M059J (cell line): ENCODE measurements at regions not wholly inside any gene's neighbourhood (a gene's known extent, or its start where the extent isn't known, plus 50 kb on each side); places are given as distances from the start of the nearest gene placed in this dataset.
A peak's percentile ranks its signal among the peaks of the same experiment; 100 is the strongest.

Experiments used
- DNase-seq: peaks from one replicate; pipeline ENCODE4 v3.0.0-alpha.2; 2012; ENCODE audit warnings: low read depth

DNA sequence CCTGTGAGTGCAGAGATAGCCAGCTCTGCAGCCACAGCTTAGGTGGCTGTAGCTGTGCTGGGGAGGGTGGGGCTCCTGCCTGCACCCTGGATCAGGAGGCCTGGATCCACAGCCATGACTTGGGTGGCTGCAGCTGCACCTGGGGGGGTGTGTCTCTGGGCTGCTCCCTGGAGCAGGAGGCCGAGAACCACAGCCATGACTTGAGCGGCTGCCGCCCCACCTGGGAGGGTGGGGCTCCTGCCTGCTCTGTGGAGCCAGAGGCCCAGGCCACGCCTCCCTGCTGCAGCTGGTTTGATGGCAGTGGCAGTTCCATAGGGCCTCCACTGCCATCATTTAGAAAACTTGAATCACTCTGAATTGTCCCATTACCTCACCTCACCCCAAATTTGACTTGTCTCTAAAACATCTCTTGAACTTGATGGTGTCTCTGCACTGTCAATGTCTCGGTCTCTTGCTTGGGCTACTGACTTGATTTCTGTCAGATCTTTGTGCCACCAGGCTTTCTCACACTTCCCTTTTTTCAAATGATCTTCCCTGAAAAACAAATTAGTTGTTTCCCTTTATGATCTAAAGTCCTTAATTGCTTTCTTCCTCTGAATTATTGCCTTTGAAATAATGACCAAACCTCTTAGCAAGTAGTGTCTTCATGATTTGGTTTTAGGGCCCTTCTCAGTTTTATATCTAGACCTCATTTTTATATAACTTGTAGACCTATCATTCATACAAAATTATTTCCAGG lies 313.2 kb upstream of the MME start:
- DNase-seq: no peak

DNA sequence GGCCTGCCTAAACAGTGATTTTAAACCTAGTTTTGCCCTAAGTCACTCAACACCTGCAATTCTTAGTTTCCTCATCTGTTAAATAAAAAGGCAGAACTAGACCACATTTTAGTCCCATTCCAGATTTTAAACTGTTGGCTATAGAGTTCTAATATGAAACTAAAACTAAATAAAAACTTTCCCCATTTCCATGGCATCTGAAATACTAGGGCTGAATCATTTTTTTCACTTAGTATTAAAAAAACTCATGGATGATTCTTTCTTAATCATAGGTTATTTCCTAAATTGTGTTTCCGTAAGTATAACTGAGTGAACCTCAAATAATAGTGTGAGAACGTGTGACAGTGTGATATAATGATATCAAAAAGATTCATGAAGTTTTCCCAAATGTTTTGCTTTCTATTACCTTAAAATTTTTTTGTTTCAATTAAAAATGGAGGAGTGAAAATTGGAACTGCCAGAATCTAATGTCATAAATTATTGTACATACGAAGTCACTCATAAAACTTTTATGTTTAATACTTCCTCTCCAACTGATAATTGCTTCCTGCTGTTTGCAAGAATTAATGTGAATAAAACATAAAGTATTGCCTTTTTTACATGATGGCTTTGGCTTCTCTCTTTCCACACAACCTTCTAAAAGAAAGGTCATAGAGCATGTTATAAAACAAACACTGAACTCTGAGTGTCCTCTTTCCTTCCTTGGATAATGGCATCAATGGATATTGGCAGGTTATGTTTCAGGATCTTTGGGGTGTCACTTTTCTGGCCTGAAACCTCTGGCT lies 315.1 kb upstream of the MME start:
- no peak for DNase-seq

DNA sequence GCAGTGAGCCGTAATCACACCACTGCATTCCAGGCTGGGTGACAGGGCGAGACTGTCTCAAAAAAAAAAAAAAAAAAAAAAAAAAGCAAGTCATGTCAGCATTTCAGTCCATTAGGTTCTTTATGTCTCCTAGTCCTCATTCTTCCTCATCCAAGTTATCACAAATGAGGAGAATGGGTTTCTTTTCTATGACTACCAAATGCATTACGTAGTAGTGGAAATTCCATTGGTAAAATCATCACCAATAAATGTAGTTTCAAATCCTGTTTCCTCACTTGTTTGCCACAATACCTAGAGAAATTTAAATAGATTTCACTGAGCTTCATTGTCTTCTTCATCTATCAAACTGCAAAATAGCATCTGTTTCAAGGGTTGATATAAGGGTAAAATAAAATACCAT lies 317.6 kb upstream of the MME start:
- no peak for DNase-seq

DNA sequence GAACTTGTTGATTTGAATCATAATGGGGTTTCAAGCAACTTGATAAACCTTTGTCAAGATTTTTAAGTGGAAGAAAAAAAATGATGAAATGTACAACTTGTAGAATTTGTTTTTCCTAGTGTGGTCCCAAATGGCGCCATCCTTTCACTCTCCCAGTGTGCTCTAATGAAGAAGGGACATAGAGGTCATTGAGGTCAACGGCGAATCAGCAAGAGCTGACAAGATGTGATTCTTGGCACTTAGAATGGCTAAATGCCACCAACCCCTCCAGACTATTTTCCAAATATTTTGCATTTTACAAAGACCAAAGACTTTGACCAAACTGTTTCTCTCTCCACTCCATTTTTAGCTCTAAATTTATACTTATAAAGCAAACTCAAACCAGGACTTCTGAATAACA lies 320.2 kb upstream of the MME start:
- DNase-seq: peak; percentile 6

DNA sequence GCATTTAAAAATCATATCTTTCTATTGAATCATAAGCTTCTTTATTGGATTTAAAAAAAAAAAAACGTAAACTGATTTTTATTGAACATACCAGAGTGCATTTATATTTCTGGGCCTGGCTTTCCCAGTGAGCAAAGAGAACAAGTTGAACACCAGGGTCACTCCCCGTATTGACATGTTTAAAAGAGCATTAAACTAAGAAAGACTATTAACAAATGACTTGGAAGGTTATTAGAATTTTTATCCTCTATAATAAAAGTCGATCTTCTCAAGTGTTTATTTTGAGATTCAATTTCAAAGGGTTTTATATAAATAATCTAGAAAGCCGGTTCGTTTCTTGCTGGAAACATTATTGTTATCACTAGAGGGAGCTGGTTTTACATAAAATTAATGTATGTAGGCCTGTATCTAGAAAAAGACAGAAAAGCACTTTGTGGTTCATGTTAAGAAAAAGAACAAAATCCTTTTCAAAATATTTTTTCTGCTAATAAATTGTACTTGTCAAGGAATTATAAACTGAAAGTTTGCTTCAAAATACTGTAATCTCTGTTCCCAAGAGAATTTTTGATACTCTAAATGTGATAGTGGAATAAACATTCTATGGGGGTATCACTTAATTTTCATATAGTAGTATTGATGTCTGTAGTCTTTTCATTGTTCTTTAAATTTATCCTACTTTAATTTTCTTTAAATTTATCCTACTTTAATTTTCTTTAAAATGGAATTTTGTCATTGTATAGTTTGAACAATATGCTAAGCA lies 321.8 kb upstream of the MME start:
- peak; percentile 35 for DNase-seq

DNA sequence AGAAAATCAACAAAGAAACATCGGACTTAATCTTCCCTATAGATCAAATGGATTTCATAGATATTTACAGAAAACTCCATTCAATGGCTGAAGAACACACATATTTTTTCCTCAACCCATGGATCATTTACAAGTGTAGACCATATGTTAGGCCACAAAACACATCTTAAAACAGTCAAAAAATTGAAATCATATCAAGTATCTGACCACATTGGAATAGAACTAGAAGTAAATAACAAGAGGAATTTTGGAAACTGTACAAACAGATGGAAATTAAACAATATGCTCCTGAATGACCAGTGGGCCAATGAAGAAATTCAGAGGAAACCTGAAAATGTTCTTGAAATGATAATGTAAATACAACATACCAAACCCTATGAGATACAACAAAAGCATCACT lies 323.1 kb upstream of the GPR149 start:
- DNase-seq: no peak

DNA sequence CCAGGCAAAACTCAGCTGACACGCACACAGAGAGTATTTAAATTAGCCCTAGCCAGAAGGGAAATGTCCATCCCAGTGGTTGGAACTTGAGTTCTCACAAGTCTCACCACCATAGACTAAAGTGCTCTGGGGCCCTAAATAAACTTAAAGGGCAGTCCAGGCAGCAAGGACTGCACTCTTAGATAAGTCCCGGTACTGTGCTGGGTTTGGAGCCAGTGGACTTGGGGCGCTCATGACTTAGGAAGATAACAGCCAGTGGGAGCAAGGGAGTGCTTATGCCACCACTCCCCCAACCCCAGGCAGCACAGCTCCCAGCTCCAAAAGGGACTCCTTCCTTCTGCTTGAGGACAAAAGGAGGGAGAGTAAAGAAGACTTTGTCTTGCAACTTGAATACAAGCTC lies 319.5 kb upstream of the GPR149 start:
- DNase-seq: no peak

DNA sequence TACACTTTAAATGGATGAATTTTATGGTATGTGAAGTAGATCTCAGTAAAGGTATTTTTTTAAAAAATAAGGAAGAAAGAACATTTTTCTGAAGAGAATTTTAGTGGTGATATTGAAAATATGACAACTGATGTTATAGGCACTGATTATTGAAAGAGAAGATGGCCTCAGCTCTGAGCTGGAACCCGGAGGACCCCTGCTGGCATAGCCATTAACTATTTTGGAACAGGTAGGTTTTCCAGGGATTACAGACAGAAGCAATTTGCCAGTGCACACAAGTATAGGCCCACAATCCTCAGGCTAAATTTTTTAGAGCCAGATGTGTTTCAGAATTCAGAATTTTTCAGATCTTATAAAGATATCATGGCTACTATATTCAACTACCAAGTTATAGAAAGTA lies 315.9 kb upstream of the GPR149 start:
- no peak for DNase-seq

DNA sequence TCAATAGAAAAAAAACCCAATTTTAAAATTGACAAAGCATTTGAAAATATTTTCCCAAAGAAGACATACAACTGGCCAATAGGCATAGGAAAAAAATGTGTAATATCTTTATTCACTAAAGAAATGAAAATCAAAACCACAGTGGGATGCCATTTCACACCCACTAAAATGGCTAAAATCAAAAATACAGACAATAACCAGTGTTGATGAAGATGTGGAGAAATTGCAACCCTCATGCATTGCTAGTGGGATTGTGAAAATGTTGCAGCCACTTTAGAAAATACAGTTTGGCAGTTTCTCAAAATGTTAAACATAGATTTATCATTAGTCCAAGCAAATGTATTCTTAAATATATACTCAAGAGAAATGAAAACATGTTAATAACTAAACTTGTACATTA lies 315.1 kb upstream of the GPR149 start:
- DNase-seq: no peak

DNA sequence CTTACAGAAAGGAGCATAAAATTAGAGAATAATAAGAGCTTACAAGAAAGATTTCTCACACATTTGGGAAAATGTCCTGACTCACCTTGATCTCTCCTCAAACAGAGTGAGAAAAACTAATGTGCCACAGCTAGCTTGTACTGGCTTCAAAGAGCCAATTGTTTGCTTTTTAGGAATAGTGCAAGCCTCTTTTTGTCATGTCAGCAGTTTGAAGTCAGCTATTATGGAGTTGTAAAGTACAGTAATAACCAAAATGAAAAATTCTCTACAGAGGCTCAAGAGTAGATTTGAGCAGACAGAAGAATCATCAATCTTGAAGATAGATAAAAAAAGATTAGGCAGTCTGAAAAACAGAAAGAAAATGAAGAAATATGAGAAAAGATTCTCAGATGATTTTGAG lies 313.4 kb upstream of the GPR149 start:
- no peak for DNase-seq

DNA sequence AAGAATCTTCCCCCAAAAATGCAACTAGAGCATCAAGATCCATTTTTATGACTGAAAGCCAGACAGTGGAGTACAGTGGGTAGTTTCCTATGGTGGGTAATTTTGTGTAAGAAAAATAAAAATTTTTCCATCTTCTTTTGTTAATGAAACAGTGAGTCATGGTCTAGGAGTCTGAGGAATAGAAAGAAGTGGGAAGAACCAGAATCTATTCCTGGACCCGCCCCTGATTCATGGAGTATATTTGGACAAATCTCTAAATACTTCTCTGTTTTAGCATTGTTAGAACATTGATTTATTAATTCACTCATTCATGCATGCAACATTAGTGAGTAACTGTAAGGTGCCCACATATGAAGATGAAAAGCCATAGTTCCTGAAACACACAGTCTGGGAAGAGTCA lies 304.5 kb upstream of the GPR149 start:
- DNase-seq: no peak

DNA sequence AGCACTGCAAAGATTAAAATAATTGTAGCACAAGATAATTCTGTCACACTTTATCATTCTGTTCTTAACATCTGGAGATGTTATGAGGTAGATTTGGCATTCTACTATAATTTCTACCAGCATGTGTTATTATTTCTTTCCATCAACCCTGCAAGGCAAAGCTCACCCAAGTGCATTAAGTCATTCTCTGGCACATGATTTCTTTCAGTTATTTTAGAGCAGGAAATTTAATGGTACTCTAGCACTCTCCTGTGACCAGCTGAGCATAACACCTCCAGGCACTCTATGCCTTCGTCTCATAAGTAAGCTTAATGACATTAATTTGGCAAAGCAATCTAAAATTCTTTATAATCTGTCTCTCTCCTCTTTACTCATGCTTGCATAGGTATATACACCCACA lies 300.2 kb upstream of the GPR149 start:
- no peak for DNase-seq

DNA sequence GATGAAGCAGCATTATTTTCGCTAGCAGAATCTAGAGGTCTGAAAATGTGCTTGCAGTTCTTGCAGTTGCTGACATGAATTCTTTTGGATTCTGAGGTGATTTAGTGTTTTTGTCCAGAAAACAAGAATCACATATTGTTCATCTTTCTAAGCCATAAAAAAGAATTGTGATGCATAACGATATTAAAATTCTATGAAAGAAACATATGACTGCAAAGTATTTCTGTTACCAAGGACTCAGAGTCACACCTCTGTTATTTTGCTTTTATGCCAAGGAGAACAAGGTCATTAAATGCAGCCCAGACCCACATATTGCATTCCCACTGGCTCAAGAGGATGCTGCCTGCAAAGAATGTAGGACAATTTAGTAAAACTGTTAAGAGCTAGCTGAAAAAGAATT lies 299.8 kb upstream of the GPR149 start:
- no peak for DNase-seq

DNA sequence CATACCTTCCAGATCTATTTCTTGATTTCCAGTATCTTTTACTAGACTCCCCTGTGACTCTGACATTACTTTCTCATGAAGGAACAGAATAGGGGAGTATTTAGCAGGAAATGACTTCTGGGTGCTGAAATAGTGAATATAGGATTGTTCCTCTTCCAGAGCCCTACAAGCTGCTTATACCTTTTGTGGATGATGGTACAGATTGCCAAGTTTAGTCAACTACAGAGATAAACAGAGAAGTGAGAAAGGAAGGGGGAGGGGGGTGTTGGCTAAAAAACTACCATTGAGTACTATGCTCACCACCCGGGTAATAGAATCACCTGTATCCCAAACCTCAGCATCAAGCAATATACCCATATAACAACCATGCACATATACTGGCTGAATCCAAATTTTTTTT lies 298.3 kb upstream of the GPR149 start:
- no peak for DNase-seq

DNA sequence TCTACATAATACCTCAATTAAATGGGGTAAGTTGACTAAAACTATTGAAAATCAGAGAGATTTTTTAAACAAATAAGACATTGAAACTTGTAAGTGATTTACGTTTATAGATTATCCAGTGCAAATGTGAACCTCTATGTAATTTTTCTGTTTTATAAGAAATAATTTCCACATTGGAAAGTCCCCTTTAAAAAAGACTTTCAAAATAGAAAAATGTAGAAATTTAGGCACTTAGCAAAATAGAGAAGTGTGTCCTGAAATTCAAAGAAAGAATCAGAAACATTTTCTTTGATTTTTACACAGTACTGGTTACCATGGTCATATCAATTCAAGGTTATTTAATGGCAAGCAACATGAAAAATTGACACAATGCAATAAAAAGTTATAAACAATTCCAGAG lies 290.9 kb upstream of the GPR149 start:
- no peak for DNase-seq

DNA sequence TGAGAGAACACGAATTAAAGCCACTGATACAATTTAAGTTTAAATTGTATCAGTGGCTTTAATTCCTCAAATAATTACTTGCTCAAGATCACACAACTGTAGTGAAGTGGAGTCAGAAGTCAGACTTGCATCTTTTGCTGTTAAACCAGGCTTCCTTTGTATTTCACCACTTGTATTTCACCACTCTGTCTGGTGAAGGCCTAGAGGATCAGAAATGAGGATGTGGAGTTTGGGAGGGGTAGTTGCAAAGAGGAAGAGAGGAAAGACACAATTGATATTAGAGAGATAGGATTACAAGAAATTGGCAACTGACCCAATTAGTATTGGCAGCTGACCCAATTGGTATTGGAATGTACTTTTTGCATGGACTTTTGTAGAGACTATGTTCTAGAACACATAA lies 288.1 kb upstream of the GPR149 start:
- no peak for DNase-seq

DNA sequence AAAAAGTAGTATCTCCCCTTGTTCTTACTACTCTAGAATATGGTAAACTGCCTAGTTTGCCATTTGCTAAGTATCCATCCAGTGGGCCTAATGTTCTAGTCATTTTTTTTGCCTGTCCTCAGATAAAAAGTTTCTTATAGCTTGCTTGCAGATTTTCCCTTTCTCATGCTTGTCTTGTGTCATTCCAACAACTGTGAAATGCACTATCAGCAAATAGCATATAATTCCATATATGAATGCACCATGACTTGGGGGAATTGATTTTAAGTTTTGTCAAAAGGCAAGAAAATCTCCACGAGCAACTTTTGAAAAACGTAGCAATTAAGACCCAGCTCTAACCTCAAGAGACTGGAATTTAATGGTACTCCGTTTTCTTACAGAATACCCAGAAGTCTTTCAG lies 286.2 kb upstream of the GPR149 start:
- DNase-seq: no peak

DNA sequence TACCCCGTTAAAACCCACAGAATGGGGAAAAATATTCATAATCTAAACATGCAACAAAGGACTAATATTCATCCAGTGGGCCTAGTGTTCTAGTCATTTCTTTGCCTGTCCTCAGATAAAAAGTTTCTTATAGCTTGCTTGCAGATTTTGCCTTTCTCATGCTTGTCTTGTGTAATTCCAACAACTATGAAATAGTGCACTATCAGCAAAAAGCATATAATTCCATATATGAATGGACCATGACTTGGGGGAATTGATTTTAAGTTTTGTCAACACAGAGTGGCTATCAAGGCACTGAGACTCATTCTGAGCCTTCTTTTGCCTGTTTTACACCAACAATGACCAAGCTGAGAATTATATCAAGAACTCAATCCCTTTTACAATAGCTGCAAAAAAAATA lies 278.6 kb upstream of the GPR149 start:
- DNase-seq: no peak

DNA sequence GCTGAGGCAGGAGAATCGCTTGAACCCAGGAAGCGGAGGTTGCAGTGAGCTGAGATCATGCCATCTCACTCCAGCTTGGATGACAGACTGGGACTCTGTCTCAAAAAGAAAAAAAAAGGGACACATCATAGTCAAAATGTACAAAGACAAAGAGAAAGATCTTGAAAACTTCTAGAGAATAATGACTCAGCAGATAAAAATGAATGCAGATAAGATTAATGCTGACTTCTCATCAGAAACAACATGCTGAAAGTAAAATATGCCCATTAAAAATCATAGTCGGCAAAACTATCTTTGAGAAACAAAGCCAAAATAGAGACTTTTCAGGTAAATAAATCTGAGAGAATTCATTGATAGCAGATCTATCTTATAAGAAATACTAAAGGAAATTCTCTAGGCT lies 271.1 kb upstream of the GPR149 start:
- no peak for DNase-seq

DNA sequence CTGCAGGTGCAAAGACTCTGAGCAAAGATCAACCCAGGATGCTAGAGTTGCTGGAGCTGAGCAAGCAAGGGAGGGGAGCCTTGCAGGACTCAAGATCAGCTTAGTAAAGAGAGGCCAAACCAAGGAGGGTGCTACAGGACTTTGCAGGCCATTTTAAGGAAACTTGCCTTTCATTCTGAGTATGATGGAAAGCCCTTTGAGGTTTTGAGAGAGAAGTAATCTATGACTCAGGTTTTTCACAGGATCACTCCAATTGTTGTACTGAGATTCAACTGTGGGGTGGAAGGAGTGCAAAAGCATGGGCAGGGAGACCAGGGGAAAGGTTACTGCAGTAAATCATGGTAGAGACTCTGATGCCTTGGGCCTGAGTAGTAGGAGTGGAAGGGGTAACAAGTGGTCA lies 260.4 kb upstream of the GPR149 start:
- no peak for DNase-seq

DNA sequence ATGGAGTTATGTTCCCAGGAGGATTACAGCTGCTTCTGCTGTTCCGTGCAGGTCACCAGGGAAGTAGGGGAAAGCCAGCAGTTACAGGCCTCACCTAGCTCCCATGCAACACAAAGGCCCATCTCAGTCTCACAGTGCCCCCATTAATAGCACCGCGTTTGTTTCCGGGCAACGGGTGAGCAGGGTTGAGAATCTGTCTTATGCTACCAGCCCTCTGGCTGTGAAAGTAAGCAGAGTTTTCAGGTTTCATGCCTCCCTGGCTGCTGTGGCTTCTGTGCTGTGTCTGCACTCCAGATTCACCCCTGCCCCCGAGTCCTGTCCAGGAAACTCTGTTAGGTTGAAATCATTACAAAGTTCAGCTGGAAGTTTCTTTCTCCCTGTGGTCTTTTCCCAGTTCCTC lies 254.4 kb upstream of the GPR149 start:
- no peak for DNase-seq

DNA sequence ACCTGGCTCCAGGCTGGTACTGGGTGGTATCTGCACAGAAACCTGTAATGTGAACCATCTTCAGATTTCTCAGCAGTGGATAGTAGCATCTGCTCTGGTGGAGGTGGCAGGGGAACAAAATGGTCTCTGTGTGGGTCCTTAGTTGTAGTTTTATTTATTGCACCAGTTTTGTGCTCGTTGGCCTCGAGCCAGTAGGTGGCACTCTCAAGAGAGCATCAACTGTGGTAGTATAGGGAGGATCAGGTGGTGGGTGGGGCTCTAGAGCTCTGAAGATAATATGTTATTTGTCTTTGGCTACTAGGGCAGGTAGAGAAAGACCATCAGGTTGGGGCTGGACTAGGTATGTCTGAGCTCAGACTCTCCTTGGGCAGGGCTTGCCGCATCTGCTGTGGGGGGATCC lies 254.0 kb upstream of the GPR149 start:
- no peak for DNase-seq
